ENCODE measurements at regions not wholly inside any gene's neighbourhood (a gene's known extent, or its start where the extent isn't known, plus 50 kb on each side); places are given as distances from the start of the nearest gene placed in this dataset.

GRCh38 chr3:14318646-14319045 lies 83.8 kb upstream of the SLC6A6 start:
- DNase-seq: no peak

DNA sequence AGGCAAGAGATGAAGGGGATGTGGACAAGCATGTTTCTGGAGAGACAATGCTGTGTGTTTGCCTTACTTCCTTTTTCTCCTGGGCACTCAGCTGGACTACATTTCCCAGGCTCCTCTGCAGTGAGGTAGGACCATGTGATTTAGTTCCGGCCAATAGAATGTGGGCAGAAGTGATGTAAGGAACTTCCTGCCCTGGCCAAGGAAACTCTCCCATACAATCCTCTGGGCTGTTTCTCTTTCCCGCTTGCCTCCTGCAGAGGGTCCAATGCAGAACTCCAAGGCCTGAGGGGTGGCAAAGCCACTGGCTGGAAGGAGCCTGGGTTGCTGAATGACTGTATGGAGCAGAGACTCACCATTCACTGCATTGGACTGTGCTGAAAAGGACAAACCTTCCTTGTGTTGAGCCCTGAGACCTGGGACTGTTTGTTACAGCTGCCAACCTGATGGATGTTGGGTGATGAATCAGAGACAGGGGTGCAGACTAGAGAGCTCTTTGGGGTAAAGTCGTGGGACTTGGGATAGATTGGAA lies 82.7 kb upstream of the SLC6A6 start:
- peak; percentile 71 for DNase-seq

GRCh38 chr3:14320219-14320618 lies 82.2 kb upstream of the SLC6A6 start:
- no peak for DNase-seq

- DNase-seq: no peak
Measured at GRCh38 chr3:14322001-14322400, 80.4 kb upstream of the SLC6A6 start.

DNA sequence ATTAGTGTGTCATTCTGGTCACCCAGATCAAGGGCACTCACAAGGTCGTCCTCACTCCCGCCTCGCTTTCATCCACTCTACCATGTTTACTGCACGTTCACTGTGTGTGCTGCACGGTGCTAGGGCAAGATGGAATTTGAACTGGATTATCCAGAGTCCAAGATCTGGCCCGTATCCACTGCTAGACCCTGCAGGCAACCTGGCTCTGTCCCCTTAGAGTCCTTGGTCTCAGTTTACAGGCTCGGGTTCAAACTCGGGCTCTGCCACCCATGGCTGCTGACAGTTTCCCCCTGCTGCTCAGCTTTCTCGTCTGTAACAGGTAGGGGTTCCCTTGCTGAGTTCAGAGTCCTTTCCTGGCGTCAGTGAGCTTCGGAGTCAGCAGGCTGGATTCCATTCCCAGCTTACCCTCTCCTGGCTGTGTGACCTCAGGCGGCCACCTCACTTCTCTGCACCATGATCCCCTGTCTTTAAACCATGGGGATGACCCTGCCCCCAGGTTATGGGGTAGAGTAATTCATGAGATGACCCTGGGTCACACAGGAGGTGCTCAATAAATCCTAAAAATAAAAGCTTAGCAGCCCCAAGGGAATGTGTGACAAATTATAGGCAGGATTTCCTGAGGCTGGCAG lies 79.6 kb upstream of the SLC6A6 start:
- no peak for DNase-seq

- DNase-seq: no peak
Measured at GRCh38 chr3:14323401-14324223, 78.8 kb upstream of the SLC6A6 start.

DNA sequence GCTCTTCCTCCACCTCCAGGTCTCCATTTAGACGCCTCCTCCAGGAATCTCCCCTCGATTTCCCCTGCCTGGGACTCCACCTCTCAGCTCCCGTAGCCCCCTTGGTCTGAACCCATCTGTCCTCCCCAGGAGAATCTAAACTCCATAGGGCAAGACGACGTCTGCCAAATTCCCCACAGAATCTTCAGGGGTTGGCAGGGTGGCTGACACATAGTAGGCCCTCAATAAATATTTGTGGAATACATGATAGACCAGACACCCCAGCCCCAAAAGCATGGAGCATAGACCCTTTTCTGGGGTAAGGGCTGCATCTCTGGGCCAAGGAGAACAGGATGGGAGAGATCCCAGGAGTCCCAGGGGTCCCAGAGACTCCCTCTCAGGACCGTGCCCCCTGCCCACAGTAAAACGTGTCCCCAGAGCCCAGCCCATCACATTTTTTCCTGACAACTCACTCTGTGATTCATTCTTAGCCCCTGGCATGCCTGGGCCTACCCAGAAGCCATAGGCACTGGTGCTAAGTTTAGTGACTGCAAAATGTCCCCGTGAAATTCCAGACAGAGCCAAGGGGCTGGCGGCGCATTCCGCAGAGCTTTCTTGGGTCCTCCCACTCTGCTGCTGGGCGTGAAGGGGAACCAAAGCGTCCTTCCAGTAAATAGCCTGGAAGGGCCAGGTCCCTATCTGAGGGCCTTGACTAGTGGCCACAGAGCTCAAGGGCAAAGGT lies 78.0 kb upstream of the SLC6A6 start:
- DNase-seq: no peak

- no peak for DNase-seq
Measured at GRCh38 chr3:14328422-14328821, 74.0 kb upstream of the SLC6A6 start.

DNA sequence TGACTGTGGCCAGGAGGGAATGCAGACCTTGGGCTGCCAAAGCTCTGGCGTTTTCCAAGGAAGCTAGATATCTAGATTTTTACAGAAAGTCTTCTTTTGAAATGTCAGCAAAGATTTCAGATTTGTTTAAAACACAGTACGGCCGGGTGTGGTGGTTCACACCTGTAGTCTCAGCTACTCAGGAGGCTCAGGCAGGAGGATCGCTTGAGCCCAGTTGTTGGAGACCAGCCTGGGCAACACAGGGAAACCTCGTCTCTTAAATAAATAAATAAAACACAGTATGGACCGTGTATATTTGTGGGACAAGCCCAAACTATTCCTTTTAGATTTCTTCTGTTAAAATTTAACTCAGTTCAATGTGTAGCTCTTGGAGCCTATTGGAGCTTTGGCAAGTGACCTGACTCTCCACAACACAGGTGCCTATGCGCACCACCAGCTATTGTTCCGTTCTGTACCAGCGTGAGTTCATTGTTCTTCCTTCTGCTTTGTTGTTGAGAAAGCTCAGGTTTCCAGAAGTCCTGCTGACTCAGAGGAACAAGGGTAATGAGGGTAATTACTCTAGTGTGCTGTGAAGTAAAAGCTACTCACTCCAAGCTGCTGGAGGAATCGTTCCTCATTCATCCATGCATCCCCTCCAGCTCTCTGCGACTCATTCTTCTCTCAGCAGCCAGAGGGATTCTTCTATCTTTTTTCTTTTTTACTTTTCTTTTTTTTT lies 73.1 kb upstream of the SLC6A6 start:
- peak; percentile 49 for DNase-seq

DNA sequence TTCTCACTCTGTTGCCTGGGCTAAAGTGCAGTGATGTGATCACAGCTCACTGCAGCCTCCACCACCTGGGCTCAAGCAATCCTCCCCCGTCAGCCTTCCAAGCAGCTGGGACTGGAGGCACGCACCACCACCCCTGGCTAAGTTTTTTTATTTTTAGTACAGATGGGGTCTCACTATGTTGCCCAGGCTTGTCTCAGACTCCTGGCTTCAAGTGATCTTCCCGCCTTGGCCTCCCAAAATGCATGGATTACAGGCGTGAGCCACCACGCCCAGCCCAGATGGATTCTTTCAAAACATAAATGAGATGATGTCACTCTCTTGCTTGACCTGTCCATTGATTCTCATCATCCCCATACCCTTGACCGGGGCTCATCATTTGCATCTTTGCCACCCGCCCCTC lies 72.6 kb upstream of the SLC6A6 start:
- no peak for DNase-seq

DNA sequence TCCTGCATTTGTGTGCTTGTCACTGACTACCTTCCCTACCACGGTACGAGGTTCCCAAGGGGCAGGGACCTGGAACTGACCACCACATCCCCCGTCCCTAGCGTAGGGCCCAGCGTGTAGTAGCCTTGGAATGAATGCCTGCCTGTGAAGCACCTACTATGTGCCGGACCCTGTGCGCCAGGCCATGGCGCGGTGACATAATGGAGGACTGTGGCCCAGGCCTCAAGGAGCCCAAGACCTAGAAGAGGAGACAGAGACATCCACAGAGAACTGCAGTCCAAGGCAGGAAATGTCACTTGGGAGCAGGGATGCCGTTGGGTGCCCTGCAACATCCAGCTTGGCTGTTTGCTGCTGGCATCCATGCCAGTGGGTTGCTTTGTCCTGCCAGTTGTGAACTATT lies 71.9 kb upstream of the SLC6A6 start:
- no peak for DNase-seq

DNA sequence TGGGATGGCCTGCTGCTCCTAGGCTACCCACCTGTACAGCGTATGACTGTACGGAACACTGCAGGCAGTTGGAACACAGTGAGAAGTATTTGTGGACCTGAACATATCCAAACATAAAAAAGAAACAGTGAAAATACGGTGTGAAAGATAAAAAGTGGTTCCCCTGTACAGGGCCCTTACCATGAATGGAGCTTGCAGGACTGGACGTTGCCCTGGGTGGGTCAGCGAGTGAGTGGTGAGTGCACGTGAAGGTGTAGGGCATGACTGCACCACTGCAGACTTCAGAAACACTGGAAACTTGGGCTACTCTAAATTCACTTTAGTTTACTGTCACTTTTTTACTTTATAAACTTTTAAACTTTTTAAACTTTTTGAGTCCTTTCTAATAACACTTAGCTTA lies 71.2 kb upstream of the SLC6A6 start:
- no peak for DNase-seq

GRCh38 chr3:14332392-14332791 lies 70.0 kb upstream of the SLC6A6 start:
- no peak for DNase-seq

GRCh38 chr3:14333215-14333614 lies 69.2 kb upstream of the SLC6A6 start:
- no peak for DNase-seq

DNA sequence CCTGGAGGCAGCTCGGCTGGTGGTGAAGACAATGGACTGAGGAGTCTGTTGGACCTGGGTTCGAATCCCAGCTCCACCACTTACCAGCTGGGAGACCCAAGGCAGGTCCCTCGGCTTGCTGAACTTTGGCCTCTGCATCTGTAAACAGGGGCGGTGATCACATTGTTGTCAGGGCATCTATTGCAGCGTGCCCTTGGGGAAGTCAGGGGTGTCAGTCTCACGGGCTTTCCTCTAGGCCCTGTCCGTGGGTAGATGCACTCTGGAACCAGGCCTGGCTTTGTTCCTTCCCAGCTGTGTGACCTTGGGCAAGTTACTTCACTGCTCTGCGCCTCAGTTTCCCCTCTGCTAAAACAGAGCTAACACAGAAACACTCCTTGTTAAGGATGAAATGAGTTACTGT lies 68.8 kb upstream of the SLC6A6 start:
- DNase-seq: no peak

DNA sequence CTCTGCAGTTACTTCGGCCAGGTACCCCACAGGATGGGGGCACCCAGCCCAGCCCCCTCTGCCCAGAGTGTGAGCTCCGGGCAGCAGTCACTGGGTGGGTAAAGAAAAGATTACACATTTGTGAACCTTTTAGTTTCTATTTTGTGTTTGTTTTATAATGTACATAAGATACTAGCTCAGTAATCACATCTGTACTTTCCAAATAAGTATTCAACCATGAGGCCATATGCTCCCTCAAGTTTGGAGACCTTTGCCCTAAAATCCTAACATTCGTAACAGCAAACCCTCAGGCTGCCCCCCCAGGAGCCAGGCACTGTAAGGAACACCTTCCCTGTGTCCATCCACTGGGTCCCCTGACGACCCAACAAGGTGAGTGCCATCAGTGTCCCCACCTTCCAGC lies 68.3 kb upstream of the SLC6A6 start:
- DNase-seq: no peak

- no peak for DNase-seq
Measured at GRCh38 chr3:14334936-14335335, 67.5 kb upstream of the SLC6A6 start.

- no peak for DNase-seq
Measured at GRCh38 chr3:14335774-14336748, 66.3 kb upstream of the SLC6A6 start.

- DNase-seq: no peak
Measured at GRCh38 chr3:14336749-14337598, 65.4 kb upstream of the SLC6A6 start.

DNA sequence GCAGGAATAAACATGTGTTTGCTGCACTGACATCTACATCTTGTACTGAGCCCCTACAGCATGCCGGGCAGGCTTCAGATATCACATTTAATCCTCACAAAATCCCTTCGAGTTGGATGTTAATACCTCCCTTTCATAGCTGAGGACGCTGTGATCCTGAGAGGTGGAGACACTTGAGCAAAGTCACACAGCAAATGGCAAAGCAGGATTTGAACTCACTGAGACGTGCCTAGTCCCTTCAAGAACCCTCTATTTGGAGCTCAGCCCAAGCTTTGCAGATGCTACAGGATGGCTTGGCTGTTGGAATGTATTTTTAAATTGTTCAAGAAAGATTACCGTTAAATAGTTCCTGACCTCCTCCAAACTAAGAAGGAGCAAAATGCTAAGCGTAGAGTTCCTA lies 64.6 kb upstream of the SLC6A6 start:
- no peak for DNase-seq

- no peak for DNase-seq
Measured at GRCh38 chr3:14338242-14338641, 64.2 kb upstream of the SLC6A6 start.
